ENCODE measurements at regions not wholly inside any gene's neighbourhood (a gene's known extent, or its start where the extent isn't known, plus 50 kb on each side); places are given as distances from the start of the nearest gene placed in this dataset.
A peak's percentile ranks its signal among the peaks of the same experiment; 100 is the strongest.

- FAIRE-seq, result no peak
- Histone ChIP-seq H3K36me3 (ENCODE audit: control insufficient read depth in 2 of 3, insufficient read depth in 3 of 3, low read length in 3 of 3) (no peaks in the 10 kb centered on the region), H3K27ac (ENCODE audit: low read depth in 2 of 2, low read length in 2 of 2) (no peak overlapping the region), H3K9ac (ENCODE audit: low read length in 3 of 3) (no peak overlapping the region), H3K9me3 (ENCODE audit: control insufficient read depth in 2 of 3, insufficient read depth in 1 of 3, low read length in 3 of 3) (no peaks in the 10 kb centered on the region), H3K4me3 (ENCODE audit: low read length in 3 of 3) (no peak overlapping the region), H3K27me3 (ENCODE audit: control insufficient read depth, insufficient read depth, low read length) (no peaks in the 10 kb centered on the region), H3K4me1 (ENCODE audit: control insufficient read depth in 2 of 3, insufficient read depth in 2 of 3, low read depth in 1 of 3, low read length in 3 of 3) (no peaks in the 10 kb centered on the region)
- no peak for TF ChIP-seq CTCF (IDR thresholded peaks at IDR 0.05; ENCODE audit: borderline replicate concordance, extremely low read depth, insufficient read depth)
- DNase-seq, result peak in 1 of 5 donors; percentile 1
- intact Hi-C loops (cut with DNase I), result no loop called here
Observed at GRCh38 chr5:29262339-29263123, 1931.0 kb upstream of the CDH6 start.

GRCh38 chr5:29261213-29261612 is 1932.3 kb upstream of the CDH6 start:
- Histone ChIP-seq H3K36me3 (ENCODE audit: control insufficient read depth in 2 of 3, insufficient read depth in 3 of 3, low read length in 3 of 3) (no peaks in the 10 kb centered on the region), H3K27ac (ENCODE audit: low read depth in 2 of 2, low read length in 2 of 2) (no peak overlapping the region), H3K4me1 (ENCODE audit: control insufficient read depth in 2 of 3, insufficient read depth in 2 of 3, low read depth in 1 of 3, low read length in 3 of 3) (no peaks in the 10 kb centered on the region), H3K4me3 (ENCODE audit: low read length in 3 of 3) (no peak overlapping the region), H3K9me3 (ENCODE audit: control insufficient read depth in 2 of 3, insufficient read depth in 1 of 3, low read length in 3 of 3) (no peaks in the 10 kb centered on the region), H3K9ac (ENCODE audit: low read length in 3 of 3) (no peak overlapping the region), H3K27me3 (ENCODE audit: control insufficient read depth, insufficient read depth, low read length) (no peaks in the 10 kb centered on the region)
- intact Hi-C loops (cut with DNase I), result no loop called here
- FAIRE-seq (no peak), DNase-seq (no peak)
- TF ChIP-seq CTCF (IDR thresholded peaks at IDR 0.05; ENCODE audit: borderline replicate concordance, extremely low read depth, insufficient read depth), result no peak

GRCh38 chr5:29252390-29252789 is 1941.1 kb upstream of the CDH6 start:
- Histone ChIP-seq H3K36me3 (ENCODE audit: control insufficient read depth in 2 of 3, insufficient read depth in 3 of 3, low read length in 3 of 3) (no peaks in the 10 kb centered on the region), H3K27me3 (ENCODE audit: control insufficient read depth, insufficient read depth, low read length) (no peaks in the 10 kb centered on the region), H3K9me3 (ENCODE audit: control insufficient read depth in 2 of 3, insufficient read depth in 1 of 3, low read length in 3 of 3) (no peaks in the 10 kb centered on the region), H3K4me3 (ENCODE audit: low read length in 3 of 3) (no peak overlapping the region), H3K4me1 (ENCODE audit: control insufficient read depth in 2 of 3, insufficient read depth in 2 of 3, low read depth in 1 of 3, low read length in 3 of 3) (no peaks in the 10 kb centered on the region), H3K27ac (ENCODE audit: low read depth in 2 of 2, low read length in 2 of 2) (no peak overlapping the region), H3K9ac (ENCODE audit: low read length in 3 of 3) (no peak overlapping the region)
- DNase-seq, result no peak
- FAIRE-seq, result no peak
- intact Hi-C loops (cut with DNase I), result no loop called here
- TF ChIP-seq CTCF (IDR thresholded peaks at IDR 0.05; ENCODE audit: borderline replicate concordance, extremely low read depth, insufficient read depth), result no peak
